NCI-H2227 treated with DMSO at 0.1 percent for 48 hours (cell line): ENCODE measurements at regions not wholly inside any gene's neighbourhood (a gene's known extent, or its start where the extent isn't known, plus 50 kb on each side); places are given as distances from the start of the nearest gene placed in this dataset.
"Not testable (repeated sequence)": the region's sequence is repeated elsewhere in the genome, so short reads cannot be mapped to it uniquely, and the experiment has no call there.

Experiments used
- DNase-seq: peaks from one replicate; lab custom pipeline; 2025; lab: John Stamatoyannopoulos, UW

DNA sequence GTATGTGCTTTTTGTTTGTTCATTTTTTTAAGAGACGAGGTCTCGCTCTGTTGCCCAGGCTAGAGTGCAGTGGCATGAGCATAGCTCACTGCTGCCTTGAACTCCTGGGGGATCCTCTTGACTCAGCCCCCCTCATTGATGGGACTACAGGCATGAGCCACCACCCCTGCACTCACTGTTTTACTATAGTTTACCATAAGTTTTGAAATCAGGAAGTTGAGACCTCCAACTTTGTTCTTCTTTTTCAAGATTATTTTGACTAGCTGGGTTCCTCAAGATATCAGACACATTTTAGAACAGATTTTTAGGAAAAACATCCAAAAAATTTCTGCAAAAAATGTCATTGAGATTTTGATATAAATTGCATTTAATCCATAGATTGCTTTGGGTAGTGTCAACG, 120.4 kb upstream of the FGGY start:
- no peak for DNase-seq

DNA sequence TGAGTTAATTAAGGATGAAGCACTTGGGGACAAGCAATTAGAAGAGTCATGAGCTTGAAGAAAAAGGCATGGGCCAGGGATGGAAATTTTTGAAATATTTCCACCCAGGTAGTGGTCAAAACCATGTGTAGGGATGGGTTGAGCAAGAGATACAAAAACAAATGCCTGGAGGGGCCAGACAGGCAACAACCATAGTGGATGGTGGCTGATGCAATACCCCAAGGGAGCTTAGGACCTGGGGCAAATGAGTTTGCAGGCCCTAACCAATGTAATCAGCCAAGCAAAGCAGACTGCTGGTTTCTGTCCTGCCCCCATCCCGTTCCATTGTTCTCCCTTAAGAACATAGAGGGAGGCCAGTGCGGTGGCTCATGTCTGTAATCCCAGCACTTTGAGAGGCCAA, 119.1 kb upstream of the FGGY start:
- no peak for DNase-seq

DNA sequence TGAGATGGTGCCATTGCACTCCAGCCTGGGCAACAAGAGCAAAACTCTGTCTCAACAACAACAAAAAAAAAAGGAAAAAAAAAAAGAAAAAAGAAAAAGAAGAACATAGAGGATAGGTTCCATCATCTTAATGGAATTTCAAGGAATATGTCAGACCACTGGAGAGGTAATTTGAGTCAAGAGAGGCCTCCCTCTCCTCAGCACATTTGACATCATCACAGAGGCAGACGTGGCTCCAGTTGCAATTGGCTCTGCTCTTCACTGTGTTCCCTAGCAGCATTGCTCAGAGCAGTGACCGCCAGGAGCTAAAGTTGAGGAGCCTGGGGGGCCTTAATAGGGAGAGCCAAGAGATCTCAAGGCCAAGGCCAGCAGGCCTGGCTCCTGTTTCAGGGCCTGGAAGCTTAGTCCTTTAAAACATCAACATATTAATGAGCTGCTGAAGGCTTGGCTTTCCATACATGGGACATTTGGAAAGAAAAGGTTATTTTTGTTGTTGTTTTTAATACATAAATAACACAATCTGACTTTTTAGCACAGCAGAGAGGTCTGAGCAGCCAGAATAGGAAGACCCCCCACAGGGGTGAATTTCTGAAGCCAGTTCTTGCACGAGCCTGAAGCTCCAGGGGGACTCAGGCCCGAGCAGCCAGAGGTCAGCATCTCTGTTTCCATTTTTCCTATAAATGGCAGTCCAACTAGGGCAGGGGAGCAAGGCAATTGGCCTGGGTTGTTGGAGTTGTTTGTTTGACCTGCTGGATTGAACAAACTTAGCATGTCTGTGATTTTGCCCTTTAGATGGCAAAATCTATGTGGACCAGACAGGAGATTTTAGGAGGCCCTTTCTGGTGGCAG, 118.3 kb upstream of the FGGY start:
- no peak for DNase-seq

DNA sequence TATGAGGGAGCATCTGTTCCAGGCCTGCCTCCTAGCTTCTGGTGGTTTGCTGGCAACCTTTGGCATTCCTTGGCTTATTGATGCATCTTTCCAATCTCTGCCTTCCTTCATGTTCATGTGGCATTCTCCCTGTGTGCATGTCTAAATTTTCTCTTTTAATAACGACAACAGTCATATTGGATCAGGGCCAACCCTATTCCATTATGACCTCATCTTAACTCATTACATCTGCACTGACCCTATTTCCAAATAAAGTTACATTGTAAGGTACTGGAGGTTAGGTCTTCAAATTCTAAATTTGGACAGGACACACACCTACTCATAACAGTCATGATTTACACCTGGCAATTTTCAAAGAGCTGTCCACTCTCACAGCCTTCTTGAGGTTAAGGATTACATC, 117.2 kb upstream of the FGGY start:
- no peak for DNase-seq

DNA sequence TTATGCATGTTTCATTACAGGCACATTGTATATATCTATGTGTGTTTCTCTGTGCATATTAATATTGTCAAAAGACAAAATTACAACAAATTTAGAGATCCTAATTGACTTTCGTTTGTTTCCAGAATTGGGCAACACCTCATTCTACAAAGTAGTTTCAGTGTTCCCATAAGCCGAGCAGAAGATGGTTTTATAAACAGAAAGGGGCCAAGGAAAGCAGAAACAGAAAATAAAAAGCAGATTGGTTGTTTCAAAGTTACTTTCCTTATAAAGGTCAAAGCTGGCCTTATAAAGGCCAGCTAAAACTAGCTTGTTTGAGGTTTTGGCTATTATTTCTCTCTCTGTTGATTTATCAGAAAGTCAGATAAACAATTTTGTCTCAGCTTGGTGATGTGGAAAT, 116.2 kb upstream of the FGGY start:
- DNase-seq, result no peak

DNA sequence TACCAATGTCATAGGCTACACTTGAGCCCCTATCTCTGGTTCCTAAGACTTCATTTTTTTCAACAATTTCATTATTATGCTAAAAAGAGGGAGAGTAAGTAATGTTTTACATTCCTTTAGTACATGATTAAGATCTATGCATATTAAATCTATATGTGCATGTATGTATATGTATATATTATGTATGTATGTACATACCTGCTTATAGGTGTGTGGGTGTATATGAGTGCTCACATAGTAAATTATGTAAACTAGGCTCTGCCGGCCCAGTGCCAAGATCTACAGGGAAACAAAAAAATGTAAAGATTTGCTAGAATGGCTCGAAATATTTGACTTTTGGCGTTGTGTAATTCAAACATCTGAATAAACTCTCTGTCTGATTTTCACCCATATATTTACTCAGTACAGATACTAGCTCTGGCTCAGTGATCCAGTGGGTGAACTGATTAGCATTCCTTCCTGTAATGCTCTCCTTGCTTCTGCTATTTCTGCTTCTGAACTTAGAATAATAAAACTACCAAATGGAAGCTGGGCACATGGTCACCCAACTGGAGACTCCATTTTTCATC, 113.1 kb upstream of the FGGY start:
- no peak for DNase-seq

DNA sequence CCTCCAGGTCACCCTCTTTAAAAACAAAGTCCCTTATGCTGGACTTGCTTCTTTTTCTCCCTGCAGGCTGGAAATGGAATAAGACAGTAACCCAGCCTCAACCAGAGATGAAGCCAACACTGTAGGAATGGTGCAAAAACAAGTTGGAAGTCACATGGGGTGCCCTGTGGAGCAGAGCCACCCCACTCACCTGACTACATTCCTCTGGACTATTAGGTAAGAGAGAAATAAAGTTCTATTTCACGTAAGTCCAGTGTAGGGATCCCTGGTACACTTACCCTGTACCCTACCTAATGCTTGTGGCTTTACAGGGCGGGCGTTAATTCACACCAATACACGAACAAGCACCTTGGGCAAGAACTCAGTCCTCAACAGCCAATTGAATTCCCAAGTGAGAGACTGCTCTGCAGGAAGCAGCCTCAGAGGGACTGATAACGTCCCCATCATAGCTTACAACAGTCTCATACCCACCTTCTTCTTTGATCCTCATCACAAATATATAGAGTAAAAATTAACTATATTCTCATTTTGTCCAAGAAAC, 112.5 kb upstream of the FGGY start:
- DNase-seq, result no peak

DNA sequence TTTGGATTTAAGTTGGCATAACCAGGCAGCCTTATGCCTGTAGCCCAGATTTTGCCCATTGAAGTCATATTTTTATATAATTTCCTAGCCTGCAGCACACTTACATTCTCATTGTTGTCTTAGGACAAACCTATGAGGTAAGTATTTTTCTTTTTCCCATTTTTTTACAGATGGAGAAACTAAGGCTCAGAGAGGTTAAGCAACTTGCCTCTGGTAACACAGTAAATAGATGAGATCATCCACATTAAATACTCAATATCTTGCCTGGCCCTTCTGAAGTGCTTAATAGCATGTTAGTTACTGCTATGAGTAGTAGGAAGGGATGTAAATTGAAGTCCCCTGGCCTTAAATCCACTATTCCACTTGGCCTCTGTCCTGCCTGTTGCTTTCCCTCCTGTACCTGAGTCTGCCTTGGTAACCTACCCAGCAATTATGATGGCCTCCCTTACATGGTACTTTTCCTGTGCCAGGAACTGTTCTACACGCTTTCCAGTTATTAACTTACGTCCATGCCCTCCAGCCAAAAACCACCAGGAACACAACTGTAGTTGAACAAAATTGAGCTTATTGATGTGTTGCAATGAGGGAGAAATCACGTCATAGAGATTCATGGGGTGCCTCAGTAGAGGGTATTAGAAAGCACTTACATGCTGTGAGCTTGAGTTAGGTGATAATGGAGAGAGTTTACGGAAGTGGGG, 111.6 kb upstream of the FGGY start:
- no peak for DNase-seq

DNA sequence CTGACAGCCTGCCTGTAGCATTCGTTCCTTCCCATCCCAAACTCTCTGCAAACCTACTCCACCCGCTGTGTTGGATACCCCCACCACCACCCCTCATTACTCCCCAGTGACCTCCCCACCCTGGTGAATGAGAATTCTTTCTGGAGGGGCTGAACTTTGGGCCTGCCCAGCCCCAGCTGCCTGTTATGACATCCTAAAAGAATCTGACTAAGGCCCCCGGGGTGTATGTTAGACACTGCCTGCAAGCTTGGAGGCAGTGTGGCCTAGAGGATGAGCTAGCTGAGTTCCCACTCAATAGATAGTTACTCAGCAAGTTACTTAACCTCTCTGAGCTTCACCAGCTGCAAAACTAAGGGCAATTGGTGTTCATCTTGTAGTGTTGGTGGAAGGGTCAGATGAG, 110.2 kb upstream of the FGGY start:
- no peak for DNase-seq

DNA sequence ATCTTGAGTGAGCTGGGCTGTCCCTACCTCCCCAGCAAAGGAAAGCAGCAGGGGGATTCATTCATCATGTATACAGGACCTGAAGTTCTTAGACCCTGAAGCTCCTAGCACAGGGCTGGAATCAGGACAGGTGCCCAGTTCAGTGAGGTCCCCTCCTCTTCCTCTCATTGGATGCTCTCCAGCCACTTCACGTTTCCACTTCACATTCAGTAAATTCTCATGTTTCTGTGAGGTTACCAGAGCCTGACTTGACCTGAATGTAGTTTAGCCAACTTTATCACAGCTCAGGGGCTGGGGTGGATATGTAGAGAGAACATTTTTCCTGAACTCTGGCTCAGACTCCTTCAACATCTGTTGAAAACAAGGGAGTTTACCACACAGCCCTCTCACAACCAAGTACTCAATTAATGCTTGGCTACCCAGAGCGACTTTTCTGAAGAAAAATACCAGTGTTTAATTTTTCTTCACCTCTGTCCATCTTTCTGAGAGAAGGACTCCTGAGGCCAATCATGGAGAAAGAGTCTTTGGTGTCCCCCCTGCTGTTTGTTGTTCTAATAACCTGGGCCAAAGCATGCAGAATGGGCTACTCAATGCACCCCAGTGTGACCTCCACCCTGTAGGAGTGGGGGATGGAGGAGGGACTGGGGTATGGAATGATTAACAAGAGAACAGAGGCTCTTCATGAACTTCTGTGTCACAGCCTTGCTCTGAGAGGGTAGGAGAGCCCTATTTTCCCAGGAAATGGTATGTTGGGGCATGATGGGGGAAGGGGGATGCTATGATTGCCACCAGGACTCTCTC, 108.3 kb upstream of the FGGY start:
- no peak for DNase-seq

DNA sequence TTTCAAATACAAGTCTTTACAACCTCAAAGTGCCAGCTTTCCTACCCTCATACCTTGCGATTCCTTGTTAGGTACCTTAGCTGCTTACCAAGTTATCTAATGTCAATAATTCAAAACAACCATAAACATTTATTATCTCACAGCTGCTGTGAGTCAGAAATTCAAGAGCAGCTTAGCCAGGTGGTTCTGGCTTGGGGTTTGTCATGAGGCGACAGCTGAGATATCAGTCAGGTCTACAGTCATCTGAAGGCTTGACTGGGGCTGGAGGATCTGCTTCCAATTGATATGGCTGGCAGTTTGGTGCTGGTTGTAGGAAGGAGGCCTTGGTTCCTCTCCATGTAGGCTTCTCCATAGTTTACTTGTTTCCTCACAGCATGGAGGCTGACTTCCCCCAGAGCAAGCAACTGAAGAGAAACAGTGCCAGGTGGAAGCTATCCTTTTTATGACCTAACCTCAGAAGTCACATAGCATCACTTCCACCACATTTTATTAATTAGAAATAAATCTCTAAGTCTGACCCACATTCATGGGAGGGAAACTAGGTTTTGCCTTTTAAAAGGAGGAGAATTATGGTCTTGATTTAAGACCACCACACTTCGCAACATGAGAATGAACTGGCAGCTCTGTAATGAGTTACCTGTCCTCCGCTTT, 103.3 kb upstream of the FGGY start:
- no peak for DNase-seq

DNA sequence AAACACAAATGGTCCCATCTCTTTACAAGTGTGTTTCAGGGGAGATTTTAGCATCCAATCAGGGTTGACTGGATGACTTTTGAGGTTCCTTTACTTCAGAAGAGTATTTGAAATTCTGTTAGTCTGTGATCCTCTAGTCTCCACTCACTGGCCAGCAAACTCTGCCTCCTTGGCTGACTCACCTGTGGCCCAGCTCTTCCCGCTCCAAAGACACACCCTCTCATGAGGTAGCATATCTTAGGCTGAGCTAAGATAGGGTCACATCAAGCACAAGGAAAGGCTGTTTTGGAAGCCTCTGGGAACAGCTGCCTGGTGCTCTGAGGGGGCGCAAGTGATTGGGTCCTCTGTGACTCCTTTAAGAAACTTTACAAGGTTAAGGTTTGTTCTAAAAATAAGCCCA, 102.3 kb upstream of the FGGY start:
- no peak for DNase-seq

DNA sequence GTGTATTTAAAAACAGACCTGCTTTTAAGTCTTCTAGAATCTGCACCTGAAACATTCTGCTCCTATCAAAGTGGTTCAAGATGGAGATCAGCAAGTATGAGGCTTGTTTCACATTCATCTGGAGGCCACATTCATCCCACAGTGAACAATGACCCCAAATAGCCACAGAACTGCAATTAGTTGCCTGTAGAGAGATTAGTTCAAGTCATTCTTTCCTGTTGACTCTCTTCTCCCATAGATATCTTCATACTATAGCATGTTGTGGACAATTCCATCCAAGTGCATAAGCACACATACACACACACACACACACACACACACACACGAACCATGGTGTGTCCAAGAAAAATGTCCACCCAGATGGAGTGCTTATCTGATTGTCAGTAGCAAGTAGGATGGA, 101.7 kb upstream of the FGGY start:
- DNase-seq, result no peak

DNA sequence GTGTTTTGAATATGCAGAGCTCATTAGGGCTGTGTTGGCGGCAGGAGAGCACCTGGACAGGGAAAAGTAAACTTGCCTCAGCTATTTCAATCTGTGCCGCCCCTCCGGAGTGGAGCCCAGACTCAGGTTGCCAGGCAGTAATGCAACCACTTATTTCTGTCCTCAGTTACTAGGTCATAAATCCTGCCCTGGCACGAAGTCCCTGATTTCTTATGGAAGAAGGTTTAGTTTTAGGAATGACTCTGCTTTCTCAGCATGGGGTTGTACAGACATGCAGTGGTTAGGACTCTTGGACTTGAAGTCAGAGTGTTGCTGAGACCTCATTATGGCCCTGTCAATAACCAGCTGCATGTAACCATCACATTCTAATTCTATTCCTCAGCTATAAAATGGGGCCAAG, 98.3 kb upstream of the FGGY start:
- DNase-seq, result no peak

DNA sequence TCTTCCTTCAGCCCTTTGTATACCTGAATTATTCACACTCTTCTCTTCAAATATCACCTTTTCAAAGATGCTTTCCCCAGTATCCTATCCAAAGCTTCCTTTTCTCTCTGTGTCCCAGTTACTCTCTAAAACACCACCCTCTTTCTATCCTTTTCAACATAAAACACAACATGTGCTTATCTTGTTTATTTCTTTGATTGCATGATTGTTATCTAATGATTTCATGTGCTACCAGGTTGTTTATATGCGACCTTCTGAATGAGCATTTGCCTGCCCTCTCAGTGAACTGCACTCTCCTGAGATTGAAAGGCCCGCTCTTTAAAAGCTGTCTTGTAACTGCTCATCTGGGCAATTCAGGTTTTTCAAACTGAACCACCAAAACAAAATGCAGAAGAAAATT, 97.7 kb upstream of the FGGY start:
- peak; percentile 25 for DNase-seq

DNA sequence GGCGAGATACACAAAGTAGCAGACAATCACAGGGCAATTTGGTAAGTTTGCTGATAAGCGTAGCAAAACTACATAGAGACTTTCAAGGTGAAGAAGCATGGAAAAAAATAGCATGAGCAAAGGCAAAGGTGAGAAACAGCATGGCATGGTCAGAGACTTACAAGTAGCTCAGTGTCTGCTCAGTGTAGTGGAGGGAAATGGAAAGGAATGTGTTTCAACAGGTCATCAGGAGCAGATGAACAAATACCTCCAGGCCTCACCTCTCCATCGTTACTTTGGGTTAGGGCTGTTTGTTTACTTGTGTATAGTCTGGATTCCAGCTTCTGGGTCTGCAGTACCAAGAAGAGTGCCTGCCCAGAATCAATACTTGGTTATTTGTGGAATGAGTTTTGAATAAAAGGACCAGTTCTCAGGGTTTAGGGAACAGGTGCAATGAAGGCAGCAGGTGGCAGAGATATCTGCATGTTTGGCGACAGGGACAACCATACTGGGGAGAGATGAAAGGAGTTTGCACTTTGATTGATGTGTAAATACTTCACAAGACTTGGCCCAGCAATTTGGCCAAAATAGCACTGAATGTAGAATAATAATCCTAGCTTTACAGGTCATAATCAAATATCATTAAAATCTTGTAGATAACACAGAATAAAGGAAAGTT, 97.0 kb upstream of the FGGY start:
- DNase-seq, result peak; percentile 44

DNA sequence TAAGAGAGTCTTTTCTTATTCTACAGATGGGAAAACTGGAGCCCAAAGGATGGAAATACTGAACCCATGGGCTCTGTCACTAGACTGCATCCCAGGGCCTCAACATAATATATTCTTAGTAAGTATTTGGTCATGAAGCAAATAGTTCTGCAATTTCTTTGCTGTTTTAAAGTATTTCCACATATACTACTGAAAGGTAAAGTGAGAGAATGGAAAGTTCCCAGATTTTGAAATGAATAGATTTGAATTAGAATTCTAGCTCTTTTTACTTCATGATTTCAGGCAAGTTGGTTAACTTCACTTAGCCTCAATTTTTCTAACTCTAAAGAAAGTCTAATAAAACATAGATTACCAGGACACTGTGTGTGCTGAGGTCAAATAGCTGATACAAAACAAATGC, 95.6 kb upstream of the FGGY start:
- no peak for DNase-seq

DNA sequence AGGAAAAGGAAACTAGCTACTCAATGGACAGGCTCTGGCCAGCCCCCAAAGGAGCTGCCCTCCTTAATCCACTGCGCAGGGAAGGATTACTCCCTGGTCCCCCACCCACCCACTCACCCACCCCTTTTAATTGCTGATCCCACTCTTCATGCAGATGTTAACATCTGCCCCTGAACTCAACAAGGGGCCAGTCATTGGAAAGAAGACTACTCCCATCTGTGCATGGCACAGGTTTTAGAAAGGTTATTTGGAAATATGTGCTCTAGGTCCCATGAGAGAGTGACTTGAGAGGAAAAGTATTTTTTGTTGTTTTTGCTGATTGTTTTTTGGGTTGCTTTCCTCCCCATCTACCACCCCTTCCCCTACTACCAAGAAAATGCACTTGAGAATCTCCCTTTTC, 94.4 kb upstream of the FGGY start:
- no peak for DNase-seq

DNA sequence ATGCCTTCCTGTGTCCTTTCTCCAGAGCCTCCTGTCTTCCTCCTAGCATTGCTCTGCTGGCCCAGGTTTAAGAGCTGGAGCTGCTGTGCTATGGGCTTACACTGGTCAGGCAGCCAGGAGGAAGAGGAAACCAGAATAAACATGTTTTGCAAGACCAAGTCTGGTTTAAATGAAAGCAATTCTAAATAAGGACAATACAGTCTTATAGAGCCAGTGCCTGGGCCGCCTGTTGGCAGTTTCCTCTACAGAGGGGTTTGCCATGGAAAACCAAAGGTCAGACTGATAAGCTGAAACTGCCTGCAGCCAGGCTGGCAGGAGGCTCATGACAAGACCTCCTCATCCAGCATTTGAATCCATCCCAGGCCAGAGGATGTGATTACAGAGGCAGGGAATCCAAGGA, 92.9 kb upstream of the FGGY start:
- no peak for DNase-seq

DNA sequence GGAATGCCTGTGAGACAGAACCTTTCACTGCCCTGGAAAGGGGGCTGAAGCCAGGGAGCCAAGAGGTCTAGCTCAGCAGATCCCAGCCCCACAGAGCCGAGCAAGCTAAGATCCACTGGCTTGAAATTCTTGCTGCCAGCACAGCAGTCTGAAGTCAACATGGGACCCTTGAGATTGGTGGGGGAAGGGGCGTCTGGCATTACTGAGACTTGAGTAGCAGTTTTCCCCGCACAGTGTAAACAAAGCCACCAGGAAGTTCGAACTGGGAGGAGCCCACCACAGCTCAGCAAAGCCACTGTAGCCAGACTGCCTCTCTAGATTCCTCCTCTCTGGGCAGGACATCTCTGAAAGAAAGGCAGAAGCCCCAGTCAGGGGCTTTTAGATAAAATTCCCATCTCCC, 90.3 kb upstream of the FGGY start:
- not testable (repeated sequence) for DNase-seq

DNA sequence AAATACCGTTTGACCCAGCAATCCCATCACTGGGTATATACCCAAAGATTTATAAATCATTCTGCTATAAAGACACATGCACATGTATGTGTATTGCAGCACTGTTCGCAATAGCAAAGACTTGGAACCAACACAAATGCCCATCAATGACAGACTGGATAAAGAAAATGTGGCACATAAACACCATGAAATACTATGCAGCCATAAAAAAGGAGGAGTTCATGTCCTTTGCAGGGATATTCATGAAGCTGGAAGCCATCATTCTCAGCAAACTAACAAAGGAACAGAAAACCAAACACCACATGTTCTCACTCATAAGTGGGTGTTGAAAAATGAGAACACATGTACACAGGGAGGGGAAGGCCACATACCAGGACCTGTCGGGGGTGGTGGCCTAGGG, 86.5 kb upstream of the FGGY start:
- not testable (repeated sequence) for DNase-seq
